GM20000 (cell line): ENCODE measurements at regions not wholly inside any gene's neighbourhood (a gene's known extent, or its start where the extent isn't known, plus 50 kb on each side); places are given as distances from the start of the nearest gene placed in this dataset.

Source experiments
- DNase-seq: peaks from one replicate; pipeline ENCODE4 v3.0.0; 2012; ENCODE audit warnings: low spot score
- CTCF ChIP-seq: IDR thresholded peaks from 2 replicates; pipeline ENCODE4 v1.5.1; 2012; ENCODE audit warnings: mild to moderate bottlenecking, control low read depth; ENCODE audit errors: extremely low read depth, missing control alignments

GRCh38 chr5:87099291-87099839 is 168.3 kb upstream of the RASA1 start:
- no peak for DNase-seq
- TF ChIP-seq CTCF = no peak

DNA sequence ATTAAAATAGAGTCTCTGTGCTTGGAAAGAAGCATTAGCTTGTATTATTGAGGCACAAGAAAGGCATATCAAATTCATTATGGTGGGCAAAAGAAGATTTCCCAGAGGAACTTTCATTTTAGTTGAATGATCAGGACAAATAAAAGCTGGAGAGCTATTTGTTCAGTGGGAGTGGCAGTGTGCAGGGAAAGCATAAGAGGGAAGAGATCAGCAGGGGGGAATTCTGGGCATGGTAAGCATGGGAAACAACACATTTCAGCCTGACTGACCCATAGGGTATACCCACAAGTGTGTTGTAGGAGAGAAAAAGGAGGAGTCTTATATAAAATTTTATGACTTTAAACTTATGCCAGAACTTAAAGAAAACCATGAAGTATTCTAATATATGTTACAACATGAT is 167.7 kb upstream of the RASA1 start:
- DNase-seq = no peak
- no peak for TF ChIP-seq CTCF

DNA sequence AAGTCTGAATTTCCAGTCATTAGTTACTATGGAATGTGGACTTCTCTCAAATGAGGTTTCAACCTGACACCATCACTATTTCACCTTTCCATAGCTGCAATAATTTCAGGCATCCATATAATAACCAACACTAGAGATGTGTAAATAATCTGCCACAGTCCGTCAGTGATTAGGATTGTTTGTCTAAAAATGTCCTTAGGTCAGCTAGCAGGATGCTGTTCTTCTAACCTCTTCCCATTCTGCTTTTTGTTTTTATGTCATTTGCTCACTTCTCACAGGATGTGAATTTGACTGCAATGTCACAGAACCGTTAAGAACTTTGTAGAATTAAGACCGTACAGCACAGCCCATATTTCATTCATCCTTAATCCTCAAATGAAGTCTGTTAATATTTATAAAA is 166.4 kb upstream of the RASA1 start:
- no peak for DNase-seq
- no peak for TF ChIP-seq CTCF

- no peak for TF ChIP-seq CTCF
- no peak for DNase-seq
Measured at GRCh38 chr5:87102841-87103240, 164.8 kb upstream of the RASA1 start.

DNA sequence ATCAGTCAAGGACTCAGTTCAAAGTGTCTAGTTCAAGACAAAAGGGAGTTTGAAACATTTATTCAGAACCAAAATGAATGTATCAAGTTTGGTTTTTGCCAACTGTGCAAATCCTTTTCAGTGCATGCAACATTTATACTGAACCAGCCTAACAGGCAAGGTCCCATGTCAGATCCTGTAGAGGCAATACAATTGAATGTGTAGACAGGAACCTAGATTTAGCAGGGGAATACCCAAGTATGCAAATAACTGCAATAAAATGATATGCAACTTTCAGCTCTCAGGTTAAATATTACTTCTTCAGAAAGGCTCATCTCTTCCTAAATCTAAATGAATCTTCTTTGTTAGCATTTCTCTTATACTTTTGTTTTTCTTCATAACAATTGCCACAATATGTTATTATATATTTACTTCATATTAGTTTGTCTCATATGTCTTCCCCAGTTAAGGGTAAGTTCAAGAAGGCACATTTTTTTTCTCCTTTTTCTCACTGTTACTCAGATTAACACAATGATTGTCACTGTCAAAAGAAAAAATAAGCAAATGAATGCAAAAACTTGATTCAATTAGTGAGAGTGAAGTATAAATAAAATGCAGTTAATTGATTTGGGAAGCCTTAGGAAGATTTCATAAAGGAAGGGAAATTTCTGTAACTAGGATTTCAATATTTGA is 163.9 kb upstream of the RASA1 start:
- TF ChIP-seq CTCF = no peak
- peak; percentile 18 for DNase-seq

GRCh38 chr5:87105577-87105976 is 162.1 kb upstream of the RASA1 start:
- DNase-seq = no peak

More at GRCh38 chr5:87105577-87105976, 162.1 kb upstream of the RASA1 start:
- TF ChIP-seq CTCF = no peak
